ENCODE measurements at regions not wholly inside any gene's neighbourhood (a gene's known extent, or its start where the extent isn't known, plus 50 kb on each side); places are given as distances from the start of the nearest gene placed in this dataset.

GRCh38 chr16:66287416-66287815 lies 79.1 kb upstream of the CDH5 start:
- H4K20me1 ChIP-seq (ENCODE audit: insufficient read depth, low read length), result no peaks in the 10 kb centered on the region; the same call in 1 of the 2 replicates
- no peak overlapping the region for H3K9ac ChIP-seq (ENCODE audit: insufficient read depth, low read depth, low read length)
- in situ Hi-C loops (cut with HindIII; ENCODE audit: extremely low pct_ligation_motif_present, low pct_unique_long_range_greater_than_20kb) (no loop called here), intact Hi-C loops (cut with micrococcal nuclease; ENCODE audit: unreplicated experiment) (no loop called here)
- H2AFZ ChIP-seq (ENCODE audit: low read length), result no peak overlapping the region
- H3K4me3 ChIP-seq (replicated peaks in 1 of 3; ENCODE audit: insufficient read depth in 1 of 3, low read depth in 2 of 3, low read length in 3 of 3), result no peak overlapping the region
- DNase-seq (ENCODE audit: low spot score), result no peak
- H3K36me3 ChIP-seq (replicated peaks in 1 of 2; ENCODE audit: control insufficient read depth in 1 of 2, insufficient read depth in 2 of 2, low read length in 2 of 2), result no peaks in the 10 kb centered on the region
- H3K79me2 ChIP-seq (ENCODE audit: insufficient read depth, low read length), result no peaks in the 10 kb centered on the region
- FAIRE-seq, result no peak
- WGBS (ENCODE audit: low lambda C conversion rate), result 0% methylated on average over 2 of the region's 2 CpGs
- CTCF ChIA-PET (ENCODE audit: low intra/inter-chr PET ratio, low total read pairs), result no interaction called here
- no peak overlapping the region for H3K4me2 ChIP-seq (ENCODE audit: low read depth, low read length)
- no peaks in the 10 kb centered on the region for H3K9me3 ChIP-seq (ENCODE audit: low read length)
- no peak overlapping the region for H3K27ac ChIP-seq (ENCODE audit: extremely low read length, insufficient read depth, low read length)
- BruUV-seq (replicated peaks), result no TSS peak
- peaks cover 0 to 3% of the 10 kb centered on the region in 2 experiments; a peak in 2 of 5 replicates for H3K27me3 ChIP-seq (ENCODE audit: control insufficient read depth in 1 of 2, insufficient read depth in 2 of 2, low read length in 2 of 2)
- no peak for ATAC-seq
- H3K4me1 ChIP-seq (ENCODE audit: insufficient read depth, low read length), result no peaks in the 10 kb centered on the region
- POLR2A ChIA-PET, result no interaction called here
- TF ChIP-seq HNF4A (CRISPR knock-in tag; IDR thresholded peaks at IDR 0.05), result no peak
- no peak for TF ChIP-seq PAXIP1 (CRISPR knock-in tag; conservative IDR thresholded peaks at IDR 0.05)
- no peak for TF ChIP-seq ZNF280B (CRISPR knock-in tag; IDR thresholded peaks at IDR 0.05; ENCODE audit: borderline replicate concordance)
- TF ChIP-seq ZFP36L1 (CRISPR knock-in tag; IDR thresholded peaks at IDR 0.05), result no peak
- no peak for TF ChIP-seq HNF1A (IDR thresholded peaks at IDR 0.05; ENCODE audit: low read depth)
- no peak for TF ChIP-seq HNF1A (CRISPR knock-in tag; IDR thresholded peaks at IDR 0.05; ENCODE audit: borderline replicate concordance)
- no peak for TF ChIP-seq TBX3 (IDR thresholded peaks at IDR 0.05; ENCODE audit: borderline replicate concordance)
- TF ChIP-seq SSRP1 (CRISPR knock-in tag; IDR thresholded peaks at IDR 0.05), result no peak
- no peak for TF ChIP-seq KDM3A (CRISPR knock-in tag; IDR thresholded peaks at IDR 0.05; ENCODE audit: low read depth)
- no peak for TF ChIP-seq ZNF790 (CRISPR knock-in tag; IDR thresholded peaks at IDR 0.05; ENCODE audit: borderline replicate concordance)
- no peak for TF ChIP-seq GTF2F1 (IDR thresholded peaks at IDR 0.05; ENCODE audit: low read length)
- no peak for TF ChIP-seq MAZ (IDR thresholded peaks at IDR 0.05; ENCODE audit: borderline replicate concordance, low read depth, low read length)
- TF ChIP-seq MAZ (CRISPR knock-in tag; IDR thresholded peaks at IDR 0.05; ENCODE audit: low read depth), result no peak
- no peak for TF ChIP-seq SP5 (CRISPR knock-in tag; IDR thresholded peaks at IDR 0.05; ENCODE audit: borderline replicate concordance, low read depth)
- no peak for TF ChIP-seq GZF1 (CRISPR knock-in tag; IDR thresholded peaks at IDR 0.05)
- TF ChIP-seq RAD21 (CRISPR knock-in tag; IDR thresholded peaks at IDR 0.05), result no peak
